Bronchial epithelial cell (primary cell): ENCODE measurements at regions not wholly inside any gene's neighbourhood (a gene's known extent, or its start where the extent isn't known, plus 50 kb on each side); places are given as distances from the start of the nearest gene placed in this dataset.

Source experiments
- DNase-seq: peaks from one replicate; pipeline ENCODE4 v3.0.0-alpha.2; 2010; ENCODE audit warnings: low read depth
- FAIRE-seq: peaks from 2 replicates; lab custom pipeline; 2011; peaks lifted over from hg19 to GRCh38; lab: Jason Lieb, UNC
- H3K27me3 ChIP-seq: 2 replicates; pipeline ENCODE4 v1.5.1; 2011; ENCODE audit warnings: low read length; ENCODE audit not compliant: control insufficient read depth, insufficient read depth
- H3K36me3 ChIP-seq: 2 replicates; pipeline ENCODE4 v1.5.1; 2011; ENCODE audit warnings: low read length; ENCODE audit not compliant: control insufficient read depth, insufficient read depth
- H3K4me3 ChIP-seq: 2 replicates; pipeline ENCODE4 v1.5.1; 2011; ENCODE audit warnings: mild to moderate bottlenecking, low read depth, low read length, control low read depth
- TF ChIP-seq, protein P1 (sequence below): IDR thresholded peaks from 2 replicates; pipeline ENCODE4 v1.5.1; 2011; ENCODE audit warnings: mild to moderate bottlenecking, moderate library complexity, low read length, control low read depth, inconsistent platforms; ENCODE audit not compliant: insufficient read depth, severe bottlenecking

DNA sequence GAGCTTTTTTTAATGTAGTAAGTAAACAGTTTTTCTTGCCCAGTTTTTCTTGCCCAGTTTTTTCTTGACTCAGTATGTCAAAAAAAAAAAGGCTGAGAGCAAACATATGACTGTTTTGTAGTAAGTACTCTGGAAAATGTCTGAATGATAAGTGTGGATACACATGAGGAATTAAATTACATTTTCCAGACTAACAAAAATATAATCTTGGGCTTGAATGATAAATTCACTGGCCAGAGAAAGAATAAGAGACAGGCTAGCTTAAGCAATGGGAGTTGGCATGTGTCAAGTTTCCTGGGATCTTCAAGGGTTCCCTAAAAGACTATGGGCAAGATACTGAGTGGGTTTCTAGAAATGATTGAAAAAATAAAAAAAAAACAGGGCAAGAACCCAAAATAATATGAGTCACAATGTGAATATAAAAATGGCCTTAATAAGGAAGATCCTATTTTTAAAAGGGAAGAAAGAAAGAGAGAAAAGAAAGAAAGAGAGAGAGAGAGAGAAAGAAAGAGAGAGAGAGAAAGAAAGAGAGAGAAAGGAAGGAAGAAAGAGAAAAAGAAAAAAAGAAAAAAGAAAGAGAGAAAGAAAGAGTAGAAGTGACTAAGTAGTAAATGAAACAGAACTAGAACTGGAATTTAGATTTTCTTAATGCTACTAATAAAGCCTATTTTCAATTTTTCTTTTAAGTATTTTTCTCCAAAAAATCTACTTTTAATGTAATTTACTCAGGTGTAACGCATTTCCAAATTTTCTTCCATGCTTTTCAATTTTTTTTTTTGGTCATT is 60.2 kb downstream of the TFPI2 start:
- TF ChIP-seq, protein P1, sequence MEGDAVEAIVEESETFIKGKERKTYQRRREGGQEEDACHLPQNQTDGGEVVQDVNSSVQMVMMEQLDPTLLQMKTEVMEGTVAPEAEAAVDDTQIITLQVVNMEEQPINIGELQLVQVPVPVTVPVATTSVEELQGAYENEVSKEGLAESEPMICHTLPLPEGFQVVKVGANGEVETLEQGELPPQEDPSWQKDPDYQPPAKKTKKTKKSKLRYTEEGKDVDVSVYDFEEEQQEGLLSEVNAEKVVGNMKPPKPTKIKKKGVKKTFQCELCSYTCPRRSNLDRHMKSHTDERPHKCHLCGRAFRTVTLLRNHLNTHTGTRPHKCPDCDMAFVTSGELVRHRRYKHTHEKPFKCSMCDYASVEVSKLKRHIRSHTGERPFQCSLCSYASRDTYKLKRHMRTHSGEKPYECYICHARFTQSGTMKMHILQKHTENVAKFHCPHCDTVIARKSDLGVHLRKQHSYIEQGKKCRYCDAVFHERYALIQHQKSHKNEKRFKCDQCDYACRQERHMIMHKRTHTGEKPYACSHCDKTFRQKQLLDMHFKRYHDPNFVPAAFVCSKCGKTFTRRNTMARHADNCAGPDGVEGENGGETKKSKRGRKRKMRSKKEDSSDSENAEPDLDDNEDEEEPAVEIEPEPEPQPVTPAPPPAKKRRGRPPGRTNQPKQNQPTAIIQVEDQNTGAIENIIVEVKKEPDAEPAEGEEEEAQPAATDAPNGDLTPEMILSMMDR: no peak
- Histone ChIP-seq H3K4me3 (no peak overlapping the region), H3K27me3 (no peaks in the 10 kb centered on the region), H3K36me3 (no peaks in the 10 kb centered on the region)
- FAIRE-seq (no peak), DNase-seq (no peak)

DNA sequence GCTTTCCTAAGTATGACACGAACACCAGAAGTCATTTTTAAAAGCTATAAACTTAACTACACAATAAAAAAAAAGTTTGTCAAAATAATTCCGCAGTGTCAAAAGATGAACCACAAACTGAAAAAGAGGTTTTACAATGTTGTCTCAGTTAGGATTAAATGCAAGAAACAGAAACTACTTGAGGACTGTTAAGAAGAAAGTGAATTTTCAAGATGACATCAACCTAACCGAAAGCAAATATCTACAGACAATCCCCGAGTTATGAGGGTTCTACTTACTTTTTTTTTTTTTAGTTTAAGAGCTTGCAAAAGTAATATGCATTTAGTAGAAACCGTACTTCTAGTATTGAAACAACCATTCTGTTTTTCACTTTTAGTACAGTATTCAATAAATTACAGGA is 62.3 kb downstream of the TFPI2 start:
- Histone ChIP-seq H3K4me3 (no peak overlapping the region), H3K36me3 (no peaks in the 10 kb centered on the region), H3K27me3 (no peaks in the 10 kb centered on the region)
- TF ChIP-seq, protein P1: no peak
- FAIRE-seq: no peak
- no peak for DNase-seq

DNA sequence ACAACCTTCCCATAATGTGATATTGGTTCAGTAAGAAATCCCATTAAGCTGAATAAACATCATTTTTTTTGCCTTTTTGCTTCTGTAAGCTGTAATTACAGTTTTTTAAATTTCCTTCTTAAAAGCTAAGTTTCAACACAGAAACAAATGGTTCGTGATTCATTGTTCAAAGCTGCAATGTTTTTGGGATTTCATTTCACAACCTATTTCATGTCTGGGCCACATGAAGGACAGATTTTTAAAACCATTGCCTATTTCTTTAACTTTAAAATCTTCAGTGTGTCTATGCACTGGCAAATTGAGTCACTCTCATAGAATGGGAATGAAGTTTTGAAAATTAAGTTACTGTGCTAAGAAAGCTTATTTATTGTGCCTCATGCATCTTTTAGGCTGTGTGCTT is 66.9 kb downstream of the TFPI2 start:
- Histone ChIP-seq H3K27me3 (no peaks in the 10 kb centered on the region), H3K4me3 (no peak overlapping the region), H3K36me3 (no peaks in the 10 kb centered on the region)
- no peak for FAIRE-seq
- DNase-seq: no peak
- TF ChIP-seq, protein P1: no peak

DNA sequence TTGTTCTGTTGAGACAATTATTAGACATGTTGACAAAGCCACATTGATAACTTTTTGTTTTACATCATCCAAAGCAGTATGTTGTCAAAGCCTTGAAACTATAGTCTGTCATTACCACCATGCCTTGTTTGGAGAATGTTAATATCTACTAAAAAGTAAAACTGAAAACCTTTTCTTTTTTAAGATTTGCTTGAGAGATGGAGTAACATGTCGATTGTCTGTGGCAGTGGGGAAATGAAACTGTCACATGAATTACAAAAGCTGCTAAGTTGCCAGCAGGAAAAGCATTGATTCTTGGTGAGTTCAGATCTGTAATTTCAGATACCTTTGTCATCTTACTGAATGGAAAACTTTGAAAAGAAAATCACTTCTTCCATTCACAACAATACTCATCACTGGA is 69.1 kb downstream of the TFPI2 start:
- H3K36me3 ChIP-seq: no peaks in the 10 kb centered on the region
- FAIRE-seq: no peak
- no peak for DNase-seq
- TF ChIP-seq, protein P1: no peak
- H3K27me3 ChIP-seq: no peaks in the 10 kb centered on the region
- no peak overlapping the region for H3K4me3 ChIP-seq

DNA sequence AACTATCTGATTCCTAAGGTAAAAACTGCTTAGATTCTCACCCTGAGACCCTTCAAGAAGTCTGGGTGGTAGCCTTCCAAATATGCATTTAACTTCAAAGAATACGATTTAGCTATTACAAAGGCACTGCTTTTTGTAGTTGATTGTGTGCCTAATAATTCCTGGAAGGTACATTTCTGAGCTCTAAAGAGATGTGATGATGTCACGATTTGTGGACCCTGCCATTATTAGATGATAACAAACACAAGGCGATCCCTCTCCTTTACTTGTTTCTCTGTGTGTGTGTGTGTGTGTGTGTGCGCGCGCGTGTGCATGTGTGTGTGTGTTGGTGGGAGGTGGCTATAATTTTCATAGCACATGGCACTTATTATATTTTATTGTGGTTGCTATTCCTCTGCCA is 70.9 kb downstream of the TFPI2 start:
- Histone ChIP-seq H3K36me3 (no peaks in the 10 kb centered on the region), H3K27me3 (no peaks in the 10 kb centered on the region), H3K4me3 (no peak overlapping the region)
- DNase-seq (no peak), FAIRE-seq (no peak)
- TF ChIP-seq, protein P1: no peak

DNA sequence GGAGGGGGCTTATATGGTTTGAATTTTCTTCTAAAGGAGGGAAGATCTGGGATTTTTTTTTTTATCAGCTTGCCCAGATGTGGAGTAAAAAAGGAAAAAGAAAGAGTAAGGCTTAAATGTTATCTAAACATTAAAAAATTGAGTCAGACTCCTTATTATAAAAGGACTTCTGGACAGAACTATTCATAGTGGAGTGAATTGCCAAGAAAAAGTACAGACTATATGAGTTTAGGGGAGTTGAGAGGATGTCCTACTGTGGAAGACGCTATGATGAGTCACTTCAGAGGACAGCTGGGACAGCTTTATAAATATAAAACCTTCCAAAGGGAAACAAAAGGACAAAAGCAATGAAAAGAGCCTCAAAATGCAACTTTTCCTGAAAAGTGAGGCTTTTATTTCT is 73.0 kb downstream of the TFPI2 start:
- Histone ChIP-seq H3K27me3 (no peaks in the 10 kb centered on the region), H3K36me3 (no peaks in the 10 kb centered on the region), H3K4me3 (no peak overlapping the region)
- no peak for FAIRE-seq
- TF ChIP-seq, protein P1: no peak
- no peak for DNase-seq
